ENCODE measurements at regions not wholly inside any gene's neighbourhood (a gene's known extent, or its start where the extent isn't known, plus 50 kb on each side); places are given as distances from the start of the nearest gene placed in this dataset.
"Not testable (repeated sequence)": the region's sequence is repeated elsewhere in the genome, so short reads cannot be mapped to it uniquely, and the experiment has no call there.

DNA sequence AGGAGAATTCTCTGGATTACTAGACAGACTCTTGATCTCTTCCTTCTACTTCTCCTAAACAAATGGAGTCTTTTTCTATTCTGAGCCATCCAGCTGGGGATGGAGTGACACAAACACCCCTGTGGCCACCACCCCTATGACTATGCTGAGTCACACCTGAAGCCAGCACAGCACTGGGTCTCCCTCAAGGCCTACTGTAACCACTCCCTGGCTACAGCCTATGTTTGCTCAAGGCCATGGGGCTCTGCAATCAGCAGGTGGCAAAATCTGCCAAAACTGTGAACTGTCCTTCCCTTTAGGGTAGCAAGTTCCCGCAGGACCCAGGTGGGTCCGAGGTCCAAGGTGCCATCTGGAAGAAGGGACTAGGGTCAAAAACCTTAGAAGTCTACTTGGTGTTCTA lies 132.3 kb downstream of the TINAG start:
- no peak for DNase-seq

DNA sequence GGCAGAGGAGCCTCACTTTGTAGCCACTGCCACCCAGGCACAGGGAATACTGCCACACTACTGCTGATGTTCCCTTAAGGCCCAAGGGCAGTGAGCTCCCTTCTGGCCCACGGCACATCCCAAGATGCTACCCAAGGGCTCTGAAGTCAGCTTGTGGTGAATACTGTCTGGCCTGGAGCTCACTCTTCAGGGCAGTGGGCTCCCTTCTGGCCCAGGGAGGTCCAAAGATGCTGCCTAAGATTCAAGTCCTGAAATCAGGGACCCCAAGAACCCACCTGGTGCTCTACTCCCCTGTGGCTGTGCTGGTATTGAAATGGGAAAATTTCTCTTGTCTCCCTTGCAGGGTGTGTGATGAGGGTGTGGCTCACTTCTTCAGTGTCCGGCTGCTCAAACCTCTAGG lies 132.8 kb downstream of the TINAG start:
- no peak for DNase-seq

DNA sequence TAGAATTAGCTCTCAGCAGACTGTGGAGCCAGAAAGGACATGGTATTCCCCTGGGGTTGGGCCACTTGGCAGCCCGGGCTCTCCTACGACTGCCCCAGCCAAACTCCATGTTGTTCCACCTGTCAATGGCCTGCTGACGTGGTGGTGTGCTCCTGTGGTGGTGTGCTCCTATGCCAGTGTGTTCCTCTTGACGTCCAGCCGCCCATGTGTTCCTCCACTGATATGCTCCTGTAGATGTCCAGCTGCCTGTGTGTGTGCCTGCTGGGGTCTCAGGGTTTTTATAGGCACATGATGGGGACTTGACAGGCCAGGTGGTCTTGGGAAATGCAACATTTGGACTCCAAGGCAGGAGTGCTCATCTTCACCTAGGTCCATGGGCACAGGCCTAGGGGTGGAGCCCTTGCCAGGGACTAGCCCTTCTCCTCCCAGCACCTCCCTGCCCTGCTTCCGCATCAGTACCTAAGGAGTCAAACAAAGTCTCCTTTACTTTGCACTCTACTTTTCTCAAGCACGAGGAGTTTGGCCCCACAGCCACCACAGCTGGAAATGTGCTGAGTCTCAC lies 133.5 kb downstream of the TINAG start:
- no peak for DNase-seq

DNA sequence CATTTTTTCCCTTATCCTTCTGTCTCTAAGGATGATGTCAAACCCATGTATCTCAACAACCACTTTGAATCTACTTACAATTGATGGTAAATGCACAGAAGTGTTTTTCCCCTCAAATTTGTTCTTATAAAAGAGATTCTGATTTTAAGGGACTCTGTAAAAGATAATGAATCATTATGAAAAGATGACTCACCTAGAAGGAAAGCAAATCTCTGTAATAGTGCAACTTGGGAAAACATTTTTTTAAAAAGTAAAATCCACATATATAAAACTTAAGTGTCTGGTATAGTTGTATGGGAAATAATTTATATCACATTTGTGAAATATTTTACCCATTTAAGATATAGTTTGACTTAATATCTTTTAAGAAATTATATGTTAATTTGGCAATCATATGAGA lies 137.0 kb downstream of the TINAG start:
- no peak for DNase-seq

DNA sequence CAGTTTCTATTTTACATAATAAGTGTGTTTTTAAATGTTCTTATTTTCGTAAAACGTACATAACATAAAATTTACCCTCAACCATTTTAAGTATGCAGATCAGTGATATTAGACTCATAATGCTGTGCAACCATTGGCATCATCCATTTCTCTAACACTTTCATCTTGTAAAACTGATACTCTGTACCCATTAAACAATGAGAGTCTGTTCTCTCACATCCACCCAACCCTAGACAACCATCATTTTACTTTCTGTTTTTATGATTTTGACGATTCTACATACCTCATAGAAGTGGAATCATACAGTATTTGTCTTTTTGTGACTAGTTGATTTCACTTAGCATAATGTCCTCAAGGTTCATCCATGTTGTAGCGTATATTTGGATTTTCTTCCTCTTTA lies 140.4 kb downstream of the TINAG start:
- DNase-seq: no peak

DNA sequence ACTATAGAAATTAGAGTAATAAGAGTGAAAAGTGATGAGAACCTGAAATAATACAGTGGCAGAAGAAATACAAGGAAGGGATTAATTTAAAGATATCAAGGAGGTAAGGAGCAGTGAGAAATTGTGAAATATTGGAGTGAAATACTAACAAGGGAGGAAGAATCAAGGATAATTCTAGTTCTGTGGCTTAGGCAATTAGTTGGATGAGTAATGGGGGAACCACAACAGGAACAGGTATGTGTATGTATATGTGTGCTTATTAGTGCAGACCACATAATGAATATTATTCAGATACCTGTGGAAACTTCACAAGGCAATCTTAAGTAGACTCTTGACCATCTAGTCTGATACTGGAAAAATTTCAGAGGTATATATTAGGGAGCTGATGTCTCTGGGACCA lies 143.3 kb downstream of the TINAG start:
- no peak for DNase-seq

DNA sequence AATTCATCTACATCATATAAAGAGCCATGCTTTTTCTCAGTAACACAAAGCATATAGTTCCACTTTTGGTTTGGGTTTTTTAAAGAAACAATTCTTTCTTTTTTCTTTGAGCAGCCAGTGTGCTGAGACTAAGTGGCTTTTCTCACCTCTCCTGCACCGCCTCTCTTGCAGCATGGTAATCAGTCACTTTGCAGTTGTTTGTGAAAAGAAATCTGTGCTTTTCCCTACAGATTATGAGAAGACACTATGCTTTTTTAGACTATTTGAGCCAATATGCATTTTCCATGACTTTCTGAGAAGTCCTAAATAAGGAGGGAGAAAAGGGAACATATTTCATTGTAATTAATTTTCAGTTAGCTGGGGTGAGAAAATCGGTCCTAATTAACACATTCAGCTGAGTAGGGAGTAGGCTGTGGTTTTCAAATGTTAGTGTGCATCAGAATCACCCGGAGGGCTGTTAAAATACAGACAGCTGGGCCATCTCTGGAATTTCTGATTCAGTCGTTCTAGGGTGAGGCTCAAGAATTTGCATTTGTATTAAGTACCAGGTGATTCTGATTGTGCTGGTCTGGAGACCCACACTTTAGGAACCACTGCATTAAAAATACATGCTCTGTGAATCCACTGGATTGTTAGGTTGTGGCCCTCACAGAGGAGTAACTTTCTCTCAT lies 155.2 kb downstream of the TINAG start:
- no peak for DNase-seq

DNA sequence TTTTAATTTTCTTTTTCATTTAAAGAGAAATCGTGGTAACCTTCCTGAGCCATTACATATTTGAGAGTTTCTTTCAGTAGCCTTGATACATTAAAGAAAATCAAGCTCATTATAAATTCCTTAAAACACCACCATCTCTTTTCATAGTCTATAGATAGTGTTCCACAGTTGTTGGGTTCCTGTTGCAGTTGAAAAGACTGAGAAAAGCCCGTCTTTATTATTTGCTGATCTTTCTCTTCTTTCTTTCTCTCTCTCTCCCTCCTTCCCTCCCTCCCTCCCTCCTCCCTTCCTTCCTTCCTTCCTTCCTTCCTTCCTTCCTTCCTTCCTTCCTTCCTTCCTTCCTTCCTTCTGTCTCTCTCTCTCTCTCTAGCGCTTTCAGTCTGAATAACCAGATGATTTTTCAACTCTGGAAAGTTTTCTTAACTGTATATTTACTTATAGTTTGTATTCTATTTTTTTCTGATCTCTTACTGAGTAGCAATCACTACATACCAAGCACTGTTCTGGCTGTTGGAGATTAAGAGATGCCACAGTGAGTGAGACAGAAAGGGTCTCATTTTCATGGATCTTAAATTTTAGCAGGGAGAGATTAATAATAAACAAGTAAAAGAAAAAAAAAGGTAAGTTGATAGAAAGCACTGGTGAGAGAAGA lies 157.5 kb downstream of the TINAG start:
- no peak for DNase-seq

DNA sequence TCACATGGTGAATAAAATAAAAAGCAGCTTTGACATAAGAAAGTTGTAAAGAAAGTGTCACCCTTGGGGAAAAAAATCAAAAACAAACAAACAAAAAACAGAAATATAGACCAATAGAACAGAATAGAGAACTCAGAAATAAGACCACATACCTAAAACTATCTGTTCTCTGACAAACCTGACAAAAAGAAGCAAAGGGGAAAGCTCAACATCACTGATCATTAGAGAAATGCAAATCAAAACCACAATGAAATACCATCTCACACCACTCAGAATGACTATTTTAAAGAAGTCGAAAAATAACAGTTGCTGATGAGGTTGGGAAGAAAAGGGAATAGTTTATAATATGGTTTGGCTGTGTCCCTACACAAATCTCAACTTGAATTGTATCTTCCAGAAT lies 159.1 kb downstream of the TINAG start:
- no peak for DNase-seq

DNA sequence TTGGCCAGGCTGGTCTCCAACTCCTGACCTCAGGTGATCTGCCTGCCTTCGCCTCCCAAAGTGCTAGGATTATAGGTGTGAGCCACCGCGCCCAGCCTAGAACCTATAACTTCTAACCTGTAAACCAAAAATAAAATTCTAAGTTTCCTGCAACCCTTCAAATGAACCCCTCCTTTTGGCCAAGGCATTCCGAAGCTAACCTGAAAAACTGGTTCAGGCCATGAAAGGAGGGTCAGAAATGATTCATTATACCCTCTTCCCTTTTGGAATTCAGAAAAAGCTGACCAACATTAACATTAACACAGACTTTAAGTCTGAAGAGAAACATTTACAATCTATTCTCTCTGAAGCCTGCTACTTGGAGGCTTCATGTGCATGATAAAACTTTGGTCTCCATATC lies 165.1 kb downstream of the TINAG start:
- DNase-seq: no peak

DNA sequence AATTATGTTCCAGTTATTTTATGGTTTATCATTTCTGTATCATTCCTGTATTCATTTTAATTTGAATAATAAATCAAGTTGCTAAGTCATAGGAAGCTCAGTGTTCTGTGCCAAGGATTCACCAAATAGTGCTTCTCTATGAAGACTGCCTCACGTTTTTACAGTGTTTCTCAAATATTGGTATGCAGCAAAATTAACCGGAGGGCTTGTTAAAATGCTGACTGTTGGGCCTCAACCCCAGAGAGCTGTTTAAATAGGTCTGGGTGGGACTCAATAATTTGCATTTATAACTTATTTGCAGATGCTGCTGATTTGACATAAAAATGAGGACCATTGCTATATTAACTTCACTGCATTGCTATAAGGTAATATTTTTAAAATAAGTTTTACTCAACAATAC lies 166.7 kb downstream of the TINAG start:
- DNase-seq: no peak

DNA sequence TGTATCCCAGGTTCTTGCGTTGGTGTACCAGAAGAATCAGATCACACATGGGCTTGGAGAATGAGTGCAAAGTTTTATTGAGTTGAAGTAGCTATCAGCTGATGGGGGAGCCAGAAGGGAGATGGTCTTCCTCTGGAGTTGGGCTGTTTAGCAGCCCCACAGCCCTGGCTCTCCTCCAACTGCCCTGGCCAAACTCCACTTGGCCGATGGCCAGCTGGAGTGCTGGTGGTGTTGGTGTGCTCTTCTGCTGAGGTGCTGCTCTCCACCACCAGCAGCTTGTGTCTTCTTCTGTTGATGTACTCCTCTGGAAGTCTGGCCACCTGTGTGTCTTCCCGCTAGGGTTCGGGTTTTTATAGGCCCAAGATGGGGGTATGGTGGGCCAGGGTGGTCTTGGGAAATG lies 172.8 kb downstream of the TINAG start:
- no peak for DNase-seq

DNA sequence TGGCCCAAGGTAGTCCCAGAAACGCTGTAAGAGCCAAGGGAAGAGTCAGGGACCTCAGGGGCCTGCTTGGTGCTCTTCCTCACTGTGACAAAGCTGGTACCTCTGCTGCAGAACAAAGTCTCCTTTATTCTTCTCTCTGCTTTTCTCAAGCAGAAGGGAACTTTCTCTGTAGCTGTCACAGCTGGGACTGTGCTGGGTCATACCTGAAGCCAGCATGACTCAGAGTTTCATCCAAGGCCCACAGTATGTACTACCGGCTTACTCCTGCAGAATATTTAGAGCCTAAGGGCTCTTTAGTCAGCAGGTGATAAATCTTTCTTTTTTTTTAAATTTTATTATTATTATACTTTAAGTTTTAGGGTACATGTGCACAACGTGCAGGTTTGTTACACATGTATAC lies 183.2 kb downstream of the TINAG start:
- DNase-seq: no peak

DNA sequence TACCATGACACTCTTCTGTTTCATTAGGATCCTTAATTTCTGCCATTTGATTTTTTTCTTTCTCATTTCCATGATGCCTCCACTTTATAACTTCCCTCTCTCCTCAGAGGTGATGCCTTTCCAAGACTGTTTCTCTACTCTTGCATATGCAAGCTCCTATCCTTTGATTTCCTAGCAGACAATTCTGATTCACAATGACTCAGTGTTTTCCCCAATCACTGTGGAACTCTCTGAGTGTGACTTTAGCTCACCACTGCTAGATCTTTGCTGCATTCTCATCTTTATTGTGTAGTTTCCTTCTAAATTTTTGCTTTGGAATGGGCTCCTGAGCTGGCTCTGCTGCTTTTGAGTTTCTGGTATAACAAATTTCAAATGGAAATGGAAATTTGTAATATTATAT lies 184.9 kb downstream of the TINAG start:
- no peak for DNase-seq

DNA sequence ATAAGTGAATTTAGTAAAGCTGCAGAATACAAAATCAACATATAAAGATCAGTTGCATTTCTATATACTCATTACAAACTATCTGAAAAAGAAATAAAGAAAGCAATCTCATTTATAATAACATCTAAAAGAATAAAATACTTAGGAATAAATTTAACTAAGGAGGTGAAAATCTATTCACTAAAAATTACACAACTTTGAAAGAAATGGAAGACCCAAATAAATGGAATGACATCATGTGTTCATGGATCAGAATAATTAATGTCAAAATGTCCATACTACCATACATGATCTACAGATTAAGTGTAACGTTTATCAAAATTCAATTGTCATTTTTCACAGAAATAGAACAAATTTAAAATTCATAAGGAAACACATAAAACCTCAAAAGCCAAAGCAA lies 194.9 kb downstream of the TINAG start:
- DNase-seq: no peak

DNA sequence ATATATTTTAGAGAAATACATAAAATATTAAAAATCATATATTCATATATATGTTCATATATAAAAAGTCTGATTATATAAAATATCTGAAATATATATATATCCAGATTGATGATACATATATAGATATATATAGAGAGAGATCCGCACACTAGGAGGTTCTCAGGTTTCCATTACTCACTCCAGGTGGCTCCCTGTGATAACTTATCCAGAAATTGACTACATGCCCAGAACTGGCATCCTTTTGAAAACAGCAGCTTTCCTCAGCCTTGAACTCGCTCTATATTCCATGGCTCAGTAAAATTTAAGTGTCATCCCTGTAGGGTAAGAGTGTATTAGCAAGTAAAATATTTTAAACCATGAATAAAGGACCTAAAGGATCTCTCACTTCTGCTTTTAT lies 206.8 kb downstream of the TINAG start:
- DNase-seq: peak; percentile 9

DNA sequence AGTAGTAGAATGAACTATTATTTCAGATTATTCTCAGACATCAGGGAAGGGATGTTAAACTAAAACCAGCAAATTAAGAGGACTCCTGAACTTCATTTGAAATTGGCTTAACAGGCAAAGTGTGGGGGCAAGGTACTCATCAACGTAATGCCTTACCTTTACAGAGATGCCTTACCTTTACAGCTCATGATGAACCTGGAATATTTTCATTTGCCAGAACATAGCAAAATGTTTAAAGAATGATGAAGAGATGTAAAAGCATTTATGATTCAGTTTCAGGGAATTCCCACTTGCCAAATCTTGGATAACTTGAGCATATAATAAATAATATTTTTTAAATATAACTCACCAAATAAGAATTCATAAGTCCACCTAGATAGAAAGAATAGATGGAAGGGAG lies 207.5 kb downstream of the TINAG start:
- DNase-seq: no peak

DNA sequence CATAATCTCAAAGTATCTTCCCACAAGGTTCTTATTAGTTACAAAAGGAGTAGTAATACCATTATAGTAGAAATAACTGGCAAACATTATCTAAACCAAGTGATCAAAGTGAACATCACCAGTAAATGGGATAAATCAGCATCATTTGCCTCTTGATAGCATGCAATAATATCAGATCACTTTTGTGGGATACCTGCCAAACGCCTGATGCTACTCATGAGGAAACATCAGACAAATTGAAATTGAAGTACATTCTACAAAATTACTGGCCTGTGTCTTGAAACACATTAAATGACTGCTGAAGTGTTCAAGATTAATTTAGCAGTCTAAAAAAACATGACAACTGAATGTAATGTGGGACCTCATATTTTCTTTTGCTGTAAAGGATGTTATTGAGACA lies 208.1 kb downstream of the TINAG start:
- DNase-seq: no peak

DNA sequence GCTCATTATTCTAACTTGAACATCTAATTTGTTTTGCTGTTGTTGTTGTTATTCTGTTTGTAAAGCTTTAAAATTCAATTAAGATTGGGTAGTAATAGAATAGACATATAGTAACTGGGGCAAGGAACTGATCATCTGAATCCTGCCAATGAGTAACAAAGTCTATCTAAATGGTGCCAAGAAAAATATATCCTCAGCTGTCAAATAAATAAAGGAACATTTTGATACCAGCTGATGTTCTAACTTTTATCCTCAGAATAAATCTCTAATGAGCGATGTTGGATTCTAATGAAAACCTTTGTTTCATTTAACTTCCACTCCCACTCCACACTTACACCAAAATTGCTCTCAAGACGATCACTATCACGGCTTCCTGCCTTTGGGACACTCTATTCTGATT lies 210.9 kb downstream of the TINAG start:
- DNase-seq: no peak

DNA sequence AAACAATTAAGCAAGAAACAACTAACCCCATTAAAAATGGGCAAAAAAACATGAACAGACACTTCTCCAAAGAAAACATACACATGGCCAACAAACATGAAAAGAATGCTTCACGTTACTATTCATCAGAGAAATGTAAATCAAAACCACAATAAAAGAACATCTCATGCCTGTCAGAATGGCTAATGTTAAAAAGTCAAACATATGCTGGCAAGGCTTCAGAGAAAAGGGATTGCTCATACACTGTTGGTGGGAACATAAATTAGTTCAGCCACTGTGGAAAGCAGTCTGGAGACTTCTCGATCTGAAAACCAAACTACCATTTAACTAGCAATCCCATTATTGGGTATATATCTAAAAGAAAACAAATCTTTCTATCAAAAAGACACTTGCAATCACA lies 217.5 kb downstream of the TINAG start:
- DNase-seq: no peak

DNA sequence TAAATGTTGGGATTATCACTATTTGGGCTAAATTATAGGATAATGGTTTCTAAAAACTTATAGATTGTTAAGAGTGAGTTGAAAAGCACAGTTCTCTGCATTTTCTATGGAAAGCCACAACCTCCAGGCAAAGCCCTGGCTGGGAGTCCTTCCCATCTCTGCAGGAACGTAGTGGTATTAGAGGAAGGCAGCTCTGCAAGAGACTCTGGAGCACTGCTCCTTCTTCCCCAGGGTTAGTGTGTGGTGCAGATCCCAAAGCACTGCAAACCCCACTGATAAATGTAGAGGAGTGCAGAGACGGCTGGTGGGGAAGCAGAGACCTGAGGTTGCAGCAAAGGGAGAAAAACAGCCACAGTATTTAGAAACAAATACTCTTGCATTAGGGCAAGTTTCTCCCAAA lies 225.3 kb downstream of the TINAG start:
- DNase-seq: no peak

DNA sequence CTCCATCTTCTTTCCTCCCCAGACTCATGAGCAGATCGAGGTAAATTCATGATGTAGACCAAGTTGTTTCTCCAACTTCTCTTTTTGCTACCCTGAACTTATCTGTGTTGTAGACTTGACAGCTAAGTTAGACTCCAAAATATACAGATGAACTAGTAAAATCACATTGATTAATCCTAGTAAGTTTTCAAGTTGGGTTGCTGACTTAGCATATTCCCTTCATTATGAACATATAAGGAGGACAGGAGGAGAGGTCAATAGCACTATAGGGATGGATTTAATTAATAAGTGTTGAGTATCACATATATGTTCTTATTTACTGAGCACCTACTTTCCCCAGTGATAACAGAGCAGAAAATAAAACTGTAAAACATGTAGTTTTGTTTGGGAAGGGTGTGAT lies 227.3 kb downstream of the TINAG start:
- DNase-seq: no peak

DNA sequence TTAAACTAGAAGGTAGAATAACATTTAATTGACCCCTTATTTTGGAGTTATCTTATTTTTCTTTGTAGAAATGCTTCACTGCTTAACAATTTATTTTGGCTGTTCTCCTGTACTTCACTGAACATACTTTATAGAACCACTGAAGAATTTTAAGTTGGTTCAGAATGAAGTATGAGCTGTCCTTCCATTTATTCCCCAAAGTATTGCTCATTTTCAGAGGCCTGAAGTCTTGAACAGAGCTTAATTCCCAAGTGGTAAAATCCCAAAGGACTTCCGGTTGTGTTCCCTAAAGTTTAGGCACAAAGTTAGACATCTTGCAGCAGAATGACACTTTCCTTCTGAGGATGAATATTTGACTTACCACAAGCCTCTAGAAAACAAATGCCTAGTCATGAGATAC lies 233.3 kb downstream of the TINAG start:
- no peak for DNase-seq

DNA sequence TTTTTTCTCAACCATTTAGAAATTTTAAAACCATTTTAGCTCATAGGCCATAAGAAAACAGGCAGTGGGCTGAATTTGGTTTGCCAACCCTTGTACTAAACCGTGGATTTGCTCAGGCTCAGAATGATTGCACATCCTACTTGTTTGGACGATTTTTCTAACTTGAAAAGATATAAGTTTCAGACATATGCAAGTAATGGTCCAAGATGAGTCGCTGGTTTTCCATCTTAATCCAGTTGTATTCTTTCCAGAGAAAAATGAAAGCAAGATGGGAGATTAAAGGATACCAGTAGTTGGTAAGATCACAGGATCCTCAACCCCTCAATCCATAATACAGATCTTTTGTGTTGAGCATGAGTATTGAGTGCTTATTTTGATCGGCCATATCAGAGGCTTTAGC lies 250.9 kb downstream of the TINAG start:
- no peak for DNase-seq

DNA sequence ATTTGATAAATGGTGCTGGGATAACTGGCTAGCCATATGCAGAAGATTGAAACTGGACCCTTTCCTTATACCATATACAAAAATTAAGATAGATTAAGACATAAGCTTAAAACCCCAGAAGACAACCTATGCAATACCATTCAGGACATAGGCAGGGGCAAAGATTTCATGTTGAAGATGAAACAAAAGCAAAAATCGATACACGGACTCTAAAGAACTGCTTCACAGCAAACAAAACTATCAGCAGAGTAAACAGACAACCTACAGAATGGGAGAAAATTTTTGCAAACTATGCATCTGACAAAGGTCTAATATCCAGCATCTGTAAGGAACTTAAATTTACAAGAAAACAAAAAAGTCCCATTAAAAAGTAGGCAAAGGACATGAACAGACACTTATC lies 255.9 kb downstream of the TINAG start:
- not testable (repeated sequence) for DNase-seq

Measured in NCI-H2171 (cell line).